SIG-M5 treated with dmso at 0.1 percent for 504 hours (cell line): ENCODE measurements at regions not wholly inside any gene's neighbourhood (a gene's known extent, or its start where the extent isn't known, plus 50 kb on each side); places are given as distances from the start of the nearest gene placed in this dataset.
"Not testable (repeated sequence)": the region's sequence is repeated elsewhere in the genome, so short reads cannot be mapped to it uniquely, and the experiment has no call there.

Experiments used
- DNase-seq: peaks from one replicate; lab custom pipeline; 2025; ENCODE audit not compliant: unreplicated experiment; lab: John Stamatoyannopoulos, UW

GRCh38 chr21:16113052-16113715, 383.4 kb downstream of the USP25 start:
- DNase-seq: no peak

DNA sequence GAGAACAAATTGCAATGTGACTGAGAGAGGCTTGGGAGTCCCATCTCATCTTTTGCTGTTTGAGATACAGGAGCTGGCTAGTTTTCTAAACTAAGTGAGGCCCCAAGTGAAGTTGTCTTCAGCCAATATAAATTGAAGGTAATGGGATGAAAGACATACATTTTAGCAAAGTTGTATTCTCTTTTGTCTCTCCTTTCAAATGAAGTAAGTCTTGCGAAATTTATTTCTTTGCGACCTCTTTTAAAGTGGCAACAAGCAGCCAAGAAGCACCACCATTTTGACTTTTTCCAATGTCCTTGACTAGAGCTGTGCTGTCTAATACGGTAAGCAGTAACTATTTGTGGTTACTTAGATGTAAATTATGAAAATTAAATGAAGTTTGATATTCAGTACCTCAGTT, 385.7 kb downstream of the USP25 start:
- no peak for DNase-seq

- DNase-seq: no peak
Measured at GRCh38 chr21:16116069-16116468, 386.3 kb downstream of the USP25 start.

- no peak for DNase-seq
Measured at GRCh38 chr21:16116798-16117197, 387.0 kb downstream of the USP25 start.

GRCh38 chr21:16117331-16117730, 387.5 kb downstream of the USP25 start:
- no peak for DNase-seq

DNA sequence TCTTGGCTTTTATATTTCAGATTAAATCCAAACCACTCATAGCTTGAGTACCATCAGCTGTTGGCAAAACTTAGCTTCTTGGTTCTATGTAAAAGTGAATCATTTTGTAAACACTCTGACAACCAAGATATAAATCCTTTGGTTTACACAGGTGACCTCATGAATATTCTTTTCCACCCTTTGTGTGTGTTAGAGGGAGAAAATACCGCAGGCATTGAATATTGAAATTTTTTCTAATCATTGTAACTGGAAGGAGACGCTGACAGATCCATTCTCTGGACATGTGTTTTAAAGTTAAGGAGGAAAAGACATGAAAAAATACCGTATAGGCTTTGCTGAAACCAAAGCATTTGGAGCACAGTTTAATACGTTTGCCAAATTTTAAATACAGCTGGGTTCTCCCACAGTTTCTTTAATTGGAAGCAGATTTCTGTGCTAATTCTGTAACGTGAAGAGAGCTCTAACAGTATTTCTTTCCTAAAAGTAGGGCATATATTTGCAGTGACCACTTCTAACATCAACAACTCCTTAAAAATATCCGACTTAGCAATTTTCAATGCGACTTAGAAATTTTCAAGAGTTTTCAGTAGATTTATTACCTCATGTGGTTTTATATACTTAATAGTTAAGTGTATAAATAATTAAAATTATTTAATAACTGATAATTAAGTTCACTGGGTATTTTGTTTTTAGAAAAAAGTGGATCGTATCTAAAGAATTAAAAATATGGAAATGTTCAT, 388.2 kb downstream of the USP25 start:
- DNase-seq: no peak

DNA sequence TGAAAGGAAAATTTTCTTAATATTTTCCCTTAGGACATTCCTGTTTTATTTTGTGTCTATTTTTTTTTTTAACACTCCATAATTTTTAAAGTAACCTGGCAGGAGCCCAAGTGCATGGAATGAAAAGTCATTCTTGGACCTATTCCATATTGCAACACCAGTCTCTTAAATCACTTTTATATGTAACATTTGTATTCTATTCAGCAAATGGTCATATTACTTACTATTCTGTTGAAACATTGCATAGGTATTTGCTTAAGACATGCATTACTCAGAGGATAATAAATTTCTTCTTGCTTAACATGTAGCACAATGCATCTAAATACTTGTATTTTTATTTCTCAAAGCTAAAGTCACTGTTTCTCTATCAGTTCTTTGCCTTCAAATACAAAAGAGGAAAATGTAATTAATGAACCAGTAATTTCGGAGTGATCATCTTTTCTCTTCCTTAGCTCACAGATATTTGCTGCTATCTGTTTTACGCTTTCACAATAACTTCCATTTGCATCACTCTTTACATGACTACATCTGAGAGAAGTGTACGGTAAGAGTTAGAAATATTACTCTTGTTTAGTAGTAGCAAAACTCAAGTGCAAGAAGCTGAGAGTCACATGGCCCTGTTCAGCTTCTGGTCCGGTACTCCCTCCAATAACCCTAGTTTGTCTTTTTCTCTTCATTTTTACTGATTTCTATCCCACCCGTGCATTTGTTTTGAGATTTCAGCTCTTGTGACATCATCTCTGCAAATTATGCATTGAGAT, 394.8 kb downstream of the USP25 start:
- DNase-seq: no peak

DNA sequence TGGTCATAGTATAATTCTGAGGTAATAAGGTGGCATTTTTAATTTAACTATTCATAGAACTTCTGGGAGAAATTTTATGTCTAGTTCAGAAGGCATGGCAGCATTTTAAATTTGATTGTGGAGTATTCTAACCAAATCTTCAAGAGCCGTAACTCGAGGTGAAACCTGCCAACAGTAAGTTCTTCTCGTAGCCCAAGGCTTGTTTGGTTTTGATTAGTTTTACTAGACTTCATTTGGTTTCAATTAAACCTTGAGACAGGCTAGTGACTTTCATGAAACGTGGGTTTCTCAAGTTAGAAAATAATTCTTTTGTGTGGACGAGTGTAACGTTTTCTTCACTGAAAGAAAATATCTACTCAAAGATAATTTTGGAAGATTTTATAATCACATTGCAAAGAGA, 395.5 kb downstream of the USP25 start:
- DNase-seq: no peak

GRCh38 chr21:16132453-16132852, 402.7 kb downstream of the USP25 start:
- DNase-seq: not testable (repeated sequence)

DNA sequence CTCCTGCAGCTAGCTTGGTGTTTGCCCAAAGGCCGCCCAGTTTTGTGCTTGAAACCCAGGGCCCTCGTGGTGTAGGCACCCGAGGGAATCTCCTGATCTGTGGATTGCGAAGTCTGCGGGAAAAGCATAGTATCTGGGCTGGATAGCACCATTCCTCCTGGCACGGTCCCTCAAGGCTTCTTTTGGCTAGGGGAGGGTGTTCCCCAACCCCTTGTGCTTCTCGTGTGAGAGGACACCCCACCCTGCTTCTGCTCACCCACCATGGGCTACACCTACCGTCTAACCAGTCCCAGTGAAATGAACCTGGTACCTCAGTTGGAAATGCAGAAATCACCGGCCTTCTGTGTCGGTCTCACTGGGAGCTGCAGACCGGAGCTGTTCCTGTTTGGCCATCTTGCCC, 403.5 kb downstream of the USP25 start:
- no peak for DNase-seq

- no peak for DNase-seq
Measured at GRCh38 chr21:16134134-16134533, 404.4 kb downstream of the USP25 start.

- no peak for DNase-seq
Measured at GRCh38 chr21:16137106-16137505, 407.3 kb downstream of the USP25 start.

DNA sequence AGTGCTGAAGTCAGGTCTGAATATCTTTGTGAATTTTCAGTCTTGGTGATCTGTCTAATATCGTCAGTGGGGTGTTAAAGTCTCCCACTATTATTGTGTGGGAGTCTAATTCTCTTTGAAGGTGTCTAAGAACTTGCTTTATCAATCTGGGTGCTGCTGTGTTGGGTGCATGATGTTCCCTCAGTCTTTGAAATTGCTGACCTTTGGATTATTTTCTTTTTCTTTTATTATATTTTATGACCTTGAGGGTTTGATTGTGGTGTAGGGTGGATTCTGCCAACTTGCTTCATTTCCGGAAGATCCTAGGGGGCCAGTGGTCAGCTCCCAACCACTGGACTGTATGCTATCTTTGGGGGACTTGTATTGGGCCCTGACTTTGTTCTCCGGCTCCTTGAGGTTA, 415.3 kb downstream of the USP25 start:
- no peak for DNase-seq

DNA sequence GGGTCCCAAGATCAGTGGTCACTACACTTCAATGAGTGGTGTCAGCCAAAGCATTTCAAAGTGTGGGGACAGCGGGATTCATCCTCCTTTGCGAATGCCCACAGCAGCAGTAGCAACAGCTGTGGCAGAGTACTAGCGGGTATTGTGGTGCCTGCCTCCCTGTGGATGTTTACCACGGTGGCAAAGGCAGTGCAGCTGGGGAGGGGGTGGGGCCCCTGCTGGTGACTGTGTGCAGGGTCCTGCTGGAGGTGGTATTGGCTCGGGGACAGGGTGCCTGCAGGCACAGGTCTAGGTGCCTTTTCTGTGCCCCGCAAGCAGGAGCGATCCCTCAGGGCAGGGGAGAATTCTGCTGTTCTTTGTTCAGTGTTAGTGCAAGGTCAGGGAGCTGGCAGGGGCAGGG, 415.7 kb downstream of the USP25 start:
- DNase-seq: no peak

DNA sequence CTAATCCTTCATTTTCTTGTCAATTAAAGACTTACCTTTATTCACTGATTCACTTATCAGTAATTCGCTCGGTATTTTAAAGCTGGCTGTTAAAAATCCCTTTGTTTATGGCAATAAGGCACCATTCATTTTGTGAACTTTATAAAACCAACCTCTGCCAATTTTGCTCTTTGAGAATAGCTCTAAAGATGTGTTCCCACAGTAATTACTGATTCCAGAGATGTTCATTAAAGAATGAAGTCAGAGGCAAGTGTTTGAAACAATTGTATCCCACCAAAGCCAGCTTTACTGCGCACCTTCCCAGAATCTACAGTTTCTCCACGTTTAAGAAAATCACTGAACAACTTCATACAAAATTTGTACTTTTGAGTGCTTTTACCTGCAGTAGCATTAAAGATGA, 424.5 kb downstream of the USP25 start:
- no peak for DNase-seq

- no peak for DNase-seq
Measured at GRCh38 chr21:16154951-16155635, 425.3 kb downstream of the USP25 start.

GRCh38 chr21:16156841-16157489, 427.2 kb downstream of the USP25 start:
- DNase-seq: no peak

- DNase-seq: no peak
Measured at GRCh38 chr21:16159213-16159970, 429.6 kb downstream of the USP25 start.

GRCh38 chr21:16159971-16160350, 430.2 kb downstream of the USP25 start:
- DNase-seq: no peak

- DNase-seq: no peak
Measured at GRCh38 chr21:16162953-16163352, 433.2 kb downstream of the USP25 start.
